Panc1 (cell line): ENCODE measurements at regions not wholly inside any gene's neighbourhood (a gene's known extent, or its start where the extent isn't known, plus 50 kb on each side); places are given as distances from the start of the nearest gene placed in this dataset.
"Not testable (repeated sequence)": the region's sequence is repeated elsewhere in the genome, so short reads cannot be mapped to it uniquely, and the experiment has no call there.

Experiments used
- ATAC-seq: fragments of 200-7000 bp; cut with Tn5 transposase; 2 replicates; pipeline ENCODE4 v1.9.1; 2020; ENCODE audit warnings: mild to moderate bottlenecking, moderate library complexity
- BruUV-seq: library from RNA; stranded (reverse); fragments of 400-500 nt; replicated peaks from 2 replicates; lab custom pipeline; 2021; lab: Mats Ljungman, UMichigan
- CTCF ChIA-PET: fragments of 300-600 bp; sonication (Branson Sonifier 250); formaldehyde crosslinking; loops from one replicate; lab custom pipeline; 2022; ENCODE audit warnings: antibody characterized with exemption; lab: Charles Lee
- POLR2A ChIA-PET: fragments of 300-600 bp; sonication (Branson Sonifier 250); formaldehyde crosslinking; loops from one replicate; lab custom pipeline; 2022; ENCODE audit warnings: antibody characterized with exemption; lab: Charles Lee
- DNase-seq: peaks from one replicate; pipeline ENCODE4 v3.0.0-alpha.2; 2010; ENCODE audit warnings: low read depth, low spot score
- H3K27ac ChIP-seq: 2 replicates; pipeline ENCODE4 v1.5.1; 2011; ENCODE audit warnings: mild to moderate bottlenecking, low read length, inconsistent platforms
- H3K27me3 ChIP-seq: fragments of 200-500 bp; sonication (Bioruptor generic); 2 replicates; pipeline ENCODE4 v1.6.0; 2014; ENCODE audit warnings: low read length, inconsistent platforms; ENCODE audit not compliant: control insufficient read depth, insufficient read depth
- H3K36me3 ChIP-seq: fragments of 200-500 bp; sonication (Bioruptor generic); 2 replicates; pipeline ENCODE4 v1.5.1; 2014; ENCODE audit warnings: inconsistent platforms, mild to moderate bottlenecking, low read length, moderate library complexity; ENCODE audit not compliant: control insufficient read depth, insufficient read depth
- H3K4me1 ChIP-seq: 2 replicates; pipeline ENCODE4 v1.5.1; 2011; ENCODE audit warnings: inconsistent platforms, mild to moderate bottlenecking, low read length, moderate library complexity; ENCODE audit not compliant: control insufficient read depth, insufficient read depth
- H3K4me3 ChIP-seq, 2 experiments: 2 replicates each; pipeline ENCODE4 v1.5.1; 2011 to 2012; ENCODE audit warnings: low read depth in 2 of 2, low read length in 2 of 2, mild to moderate bottlenecking in 2 of 2, inconsistent platforms in 1 of 2, moderate library complexity in 1 of 2
- H3K9me3 ChIP-seq: fragments of 200-500 bp; sonication (Bioruptor generic); 2 replicates; pipeline ENCODE4 v1.5.1; 2014; ENCODE audit warnings: low read depth, mild to moderate bottlenecking, inconsistent platforms, low read length, moderate library complexity; ENCODE audit not compliant: control insufficient read depth, insufficient read depth
- in situ Hi-C: cut with HindIII; loops from 2 replicates; pipeline ENCODE4 v1.10.0; 2016; ENCODE audit warnings: low sequenced_read_pairs, low pct_unique_long_range_greater_than_20kb
- intact Hi-C: fragments of 100-400 bp; cut with micrococcal nuclease; formaldehyde crosslinking; loops from one replicate; pipeline ENCODE4 v1.10.0; 2022; ENCODE audit not compliant: unreplicated experiment

- H3K4me3 ChIP-seq, H3K27me3 ChIP-seq, intact Hi-C loops, DNase-seq, CTCF ChIA-PET, POLR2A ChIA-PET, in situ Hi-C loops, H3K27ac ChIP-seq, H3K36me3 ChIP-seq, BruUV-seq, H3K4me1 ChIP-seq, H3K9me3 ChIP-seq, ATAC-seq: not testable (repeated sequence)
Measured at GRCh38 chr2:91500978-91501310, 2809.5 kb downstream of the RPIA start.

DNA sequence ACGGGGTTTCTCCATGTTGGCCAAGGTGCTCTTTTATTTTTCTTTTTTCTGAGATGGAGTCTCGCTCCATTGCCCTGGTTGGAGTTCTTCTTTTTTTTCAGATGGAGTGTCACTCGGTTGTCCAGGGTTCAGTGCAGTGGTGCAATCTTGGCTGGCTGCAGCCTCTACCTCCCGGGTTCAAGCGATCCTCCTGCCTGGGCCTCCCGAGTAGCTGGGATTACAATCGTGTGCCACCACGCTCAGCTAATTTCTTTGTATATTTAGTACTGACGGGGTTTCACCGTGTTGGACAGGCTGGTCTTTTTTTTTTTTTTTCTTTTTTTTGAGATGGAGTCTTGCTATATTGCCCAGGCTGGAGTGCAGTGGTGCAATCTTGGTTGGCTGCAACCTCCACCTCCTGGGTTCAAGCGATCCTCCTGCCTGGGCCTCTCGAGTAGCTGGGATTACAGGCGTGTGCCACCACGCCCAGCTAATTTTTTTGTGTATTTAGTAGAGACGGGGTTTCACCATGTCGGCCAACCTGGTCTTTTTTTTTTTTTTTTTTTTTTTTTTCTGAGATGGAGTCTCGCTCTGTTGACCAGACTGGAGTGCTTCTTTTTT, 2810.1 kb downstream of the RPIA start:
- POLR2A ChIA-PET, H3K27ac ChIP-seq, H3K27me3 ChIP-seq, H3K36me3 ChIP-seq, H3K4me1 ChIP-seq, CTCF ChIA-PET, H3K4me3 ChIP-seq, H3K9me3 ChIP-seq, intact Hi-C loops, in situ Hi-C loops, DNase-seq, BruUV-seq, ATAC-seq: not testable (repeated sequence)

GRCh38 chr2:91503572-91503958, 2812.1 kb downstream of the RPIA start:
- H3K27me3 ChIP-seq, POLR2A ChIA-PET, BruUV-seq, H3K4me3 ChIP-seq, H3K9me3 ChIP-seq, CTCF ChIA-PET, H3K36me3 ChIP-seq, DNase-seq, H3K27ac ChIP-seq, H3K4me1 ChIP-seq, ATAC-seq, in situ Hi-C loops, intact Hi-C loops: not testable (repeated sequence)

- in situ Hi-C loops, H3K27me3 ChIP-seq, DNase-seq, intact Hi-C loops, H3K9me3 ChIP-seq, POLR2A ChIA-PET, H3K36me3 ChIP-seq, BruUV-seq, H3K27ac ChIP-seq, CTCF ChIA-PET, H3K4me3 ChIP-seq, ATAC-seq, H3K4me1 ChIP-seq: not testable (repeated sequence)
Measured at GRCh38 chr2:91503959-91504741, 2812.7 kb downstream of the RPIA start.

GRCh38 chr2:91508816-91509215, 2817.3 kb downstream of the RPIA start:
- H3K36me3 ChIP-seq, H3K27me3 ChIP-seq, DNase-seq, intact Hi-C loops, CTCF ChIA-PET, ATAC-seq, BruUV-seq, H3K27ac ChIP-seq, H3K4me3 ChIP-seq, POLR2A ChIA-PET, in situ Hi-C loops, H3K9me3 ChIP-seq, H3K4me1 ChIP-seq: not testable (repeated sequence)

DNA sequence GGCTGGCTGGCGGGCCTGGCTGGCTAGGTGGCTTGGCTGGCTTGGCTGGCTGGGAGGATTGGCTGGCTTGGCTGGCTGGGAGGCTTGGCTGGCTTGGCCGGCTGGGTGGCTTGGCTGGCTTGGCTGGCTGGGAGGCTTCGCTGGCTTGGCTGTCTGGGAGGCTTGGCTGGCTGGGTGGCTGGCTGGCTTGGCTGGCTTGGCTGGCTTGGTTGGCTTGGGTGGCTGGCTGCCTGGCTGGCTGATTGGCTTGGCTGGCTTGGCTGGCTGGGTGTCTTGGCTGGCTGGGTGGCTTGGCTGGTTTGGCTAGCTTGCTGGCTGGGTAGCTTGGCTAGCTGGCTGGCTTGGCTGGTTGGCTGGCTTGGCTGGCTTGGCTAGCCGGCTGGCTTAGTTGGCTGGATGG, 2817.8 kb downstream of the RPIA start:
- DNase-seq, H3K27me3 ChIP-seq, POLR2A ChIA-PET, H3K9me3 ChIP-seq, intact Hi-C loops, CTCF ChIA-PET, in situ Hi-C loops, H3K27ac ChIP-seq, BruUV-seq, H3K36me3 ChIP-seq, ATAC-seq, H3K4me3 ChIP-seq, H3K4me1 ChIP-seq: not testable (repeated sequence)

DNA sequence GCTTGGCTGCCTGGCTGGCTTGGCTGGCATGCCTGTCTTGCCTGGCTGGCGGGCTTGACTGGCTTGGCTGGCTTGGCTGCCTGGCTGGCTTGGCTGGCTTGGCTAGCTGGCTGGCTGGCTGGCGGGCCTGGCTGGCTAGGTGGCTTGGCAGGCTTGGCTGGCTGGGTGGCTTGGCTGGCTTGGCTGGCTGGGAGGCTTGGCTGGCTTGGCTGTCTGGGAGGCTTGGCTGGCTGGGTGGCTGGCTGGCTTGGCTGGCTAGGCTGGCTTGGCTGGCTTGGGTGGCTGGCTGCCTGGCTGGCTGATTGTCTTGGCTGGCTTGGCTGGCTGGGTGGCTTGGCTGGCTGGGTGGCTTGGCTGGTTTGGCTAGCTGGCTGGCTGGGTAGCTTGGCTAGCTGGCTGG, 2819.7 kb downstream of the RPIA start:
- intact Hi-C loops, H3K4me3 ChIP-seq, H3K4me1 ChIP-seq, DNase-seq, H3K27ac ChIP-seq, in situ Hi-C loops, POLR2A ChIA-PET, CTCF ChIA-PET, BruUV-seq, H3K36me3 ChIP-seq, ATAC-seq, H3K9me3 ChIP-seq, H3K27me3 ChIP-seq: not testable (repeated sequence)
